MM.1S (cell line): ENCODE measurements at regions not wholly inside any gene's neighbourhood (a gene's known extent, or its start where the extent isn't known, plus 50 kb on each side); places are given as distances from the start of the nearest gene placed in this dataset.

Source experiments
- EZH2 ChIP-seq: fragments of 300-600 bp; sonication (generic); optimal IDR thresholded peaks from 2 replicates; pipeline ENCODE3; 2017; ENCODE audit warnings: low read depth, mild to moderate bottlenecking, antibody characterized with exemption, low read length, mixed read lengths
- EZH2phosphoT487 ChIP-seq: fragments of 300-600 bp; sonication (generic); IDR thresholded peaks from 2 replicates; pipeline ENCODE4 v1.6.1; 2018; ENCODE audit warnings: antibody characterized with exemption, low read length
- TF ChIP-seq, protein P1 (sequence below): fragments of 300-600 bp; sonication (generic); IDR thresholded peaks from 2 replicates; pipeline ENCODE4 v1.5.1; 2016; ENCODE audit warnings: antibody characterized with exemption, low read length, mixed read lengths

DNA sequence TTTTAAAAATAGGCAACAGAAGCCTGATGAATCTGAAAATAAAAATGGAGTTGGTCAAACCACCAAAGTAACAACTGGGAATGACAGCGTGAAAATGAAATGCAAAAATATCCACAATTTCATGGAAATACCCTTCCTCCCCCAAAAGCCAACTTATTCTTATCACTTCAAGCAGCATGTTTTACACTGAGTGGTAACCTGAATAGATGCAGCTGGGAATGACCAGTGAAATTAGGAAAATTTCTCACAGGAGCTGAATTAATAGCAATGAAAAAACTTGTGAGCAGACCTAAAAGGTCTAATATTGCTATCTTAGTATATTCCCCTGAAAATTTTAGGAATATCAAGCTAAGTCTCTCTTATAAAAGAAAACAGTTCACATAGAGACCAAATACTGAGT is 239.0 kb downstream of the PCDH18 start:
- TF ChIP-seq, protein P1, sequence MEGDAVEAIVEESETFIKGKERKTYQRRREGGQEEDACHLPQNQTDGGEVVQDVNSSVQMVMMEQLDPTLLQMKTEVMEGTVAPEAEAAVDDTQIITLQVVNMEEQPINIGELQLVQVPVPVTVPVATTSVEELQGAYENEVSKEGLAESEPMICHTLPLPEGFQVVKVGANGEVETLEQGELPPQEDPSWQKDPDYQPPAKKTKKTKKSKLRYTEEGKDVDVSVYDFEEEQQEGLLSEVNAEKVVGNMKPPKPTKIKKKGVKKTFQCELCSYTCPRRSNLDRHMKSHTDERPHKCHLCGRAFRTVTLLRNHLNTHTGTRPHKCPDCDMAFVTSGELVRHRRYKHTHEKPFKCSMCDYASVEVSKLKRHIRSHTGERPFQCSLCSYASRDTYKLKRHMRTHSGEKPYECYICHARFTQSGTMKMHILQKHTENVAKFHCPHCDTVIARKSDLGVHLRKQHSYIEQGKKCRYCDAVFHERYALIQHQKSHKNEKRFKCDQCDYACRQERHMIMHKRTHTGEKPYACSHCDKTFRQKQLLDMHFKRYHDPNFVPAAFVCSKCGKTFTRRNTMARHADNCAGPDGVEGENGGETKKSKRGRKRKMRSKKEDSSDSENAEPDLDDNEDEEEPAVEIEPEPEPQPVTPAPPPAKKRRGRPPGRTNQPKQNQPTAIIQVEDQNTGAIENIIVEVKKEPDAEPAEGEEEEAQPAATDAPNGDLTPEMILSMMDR: no peak
- TF ChIP-seq EZH2phosphoT487 (no peak), EZH2 (no peak)
